ENCODE measurements at regions not wholly inside any gene's neighbourhood (a gene's known extent, or its start where the extent isn't known, plus 50 kb on each side); places are given as distances from the start of the nearest gene placed in this dataset.

- no peaks in the 10 kb centered on the region for H4K20me1 ChIP-seq (replicated peaks; ENCODE audit: insufficient read depth)
- DNase-seq (ENCODE audit: low spot score) (peak; percentile 41), ATAC-seq (peak; percentile 76)
- H3K4me2 ChIP-seq: peak overlapping the region; percentile 9; the same call in 1 of the 2 replicates
- no peak overlapping the region for H3K4me3 ChIP-seq
- H3K4me1 Mint-ChIP-seq: peaks cover 27% of the 10 kb centered on the region
- H3K27me3 Mint-ChIP-seq (ENCODE audit: insufficient read depth, low read depth, poor library complexity): no peaks in the 10 kb centered on the region
- H3K4me1 ChIP-seq (ENCODE audit: insufficient read depth): peaks cover 28% of the 10 kb centered on the region
- H3K36me3 ChIP-seq (ENCODE audit: insufficient read depth): 0 out of 2 replicates have a peak, but pooled peaks cover 3% of the 10 kb centered on the region
- TF ChIP-seq JUNB (IDR thresholded peaks at IDR 0.05; ENCODE audit: unreplicated experiment) (no peak), ZNF114 (CRISPR knock-in tag; IDR thresholded peaks at IDR 0.05) (no peak), NANOG (IDR thresholded peaks at IDR 0.05; ENCODE audit: borderline replicate concordance) (no peak), ZNF331 (CRISPR knock-in tag; IDR thresholded peaks at IDR 0.05; ENCODE audit: low read depth) (no peak), REST (IDR thresholded peaks at IDR 0.05; ENCODE audit: unreplicated experiment) (no peak), POLR2AphosphoS5 (IDR thresholded peaks at IDR 0.05; ENCODE audit: low read depth) (no peak), CREB1 (CRISPR knock-in tag; IDR thresholded peaks at IDR 0.05; ENCODE audit: low read depth) (no peak), STAT1 (IDR thresholded peaks at IDR 0.05; ENCODE audit: unreplicated experiment) (no peak), CTCF (conservative IDR thresholded peaks at IDR 0.05; ENCODE audit: low read depth in 2 of 2) (no peak), ZNF462 (CRISPR knock-in tag; IDR thresholded peaks at IDR 0.05) (no peak), EZH2phosphoT487 (IDR thresholded peaks at IDR 0.05; ENCODE audit: unreplicated experiment) (no peak), EZH2 (IDR thresholded peaks at IDR 0.05; ENCODE audit: low read depth, unreplicated experiment) (no peak), ETS1 (IDR thresholded peaks at IDR 0.05) (no peak)
- peaks cover 6% of the 10 kb centered on the region; the same call in 1 of the 3 replicates for H3K9me3 Mint-ChIP-seq
- no peaks in the 10 kb centered on the region for H3F3A ChIP-seq (replicated peaks; ENCODE audit: low read depth)
- no peak overlapping the region for H3K27ac Mint-ChIP-seq
- peak overlapping the region; percentile 29; the same call in 1 of the 2 replicates for H2AFZ ChIP-seq
- H3K27me3 ChIP-seq (ENCODE audit: insufficient read depth): no peaks in the 10 kb centered on the region
- no peak overlapping the region for H3K27ac ChIP-seq (ENCODE audit: low read depth)
- H3K9me2 ChIP-seq (ENCODE audit: insufficient read depth): peaks cover 4% of the 10 kb centered on the region; the same call in 1 of the 2 replicates
- H3K36me3 Mint-ChIP-seq (ENCODE audit: low read depth): no peaks in the 10 kb centered on the region
- no peaks in the 10 kb centered on the region for H3K79me2 ChIP-seq (replicated peaks; ENCODE audit: insufficient read depth)
- no peak overlapping the region for H3K4me3 Mint-ChIP-seq
These were observed 279.9 kb upstream of the CELF4 start for GRCh38 chr18:37845498-37845897.

Measured in GM23338 (cell line).